Limb (tissue), 2 donors: ENCODE measurements at regions not wholly inside any gene's neighbourhood (a gene's known extent, or its start where the extent isn't known, plus 50 kb on each side); places are given as distances from the start of the nearest gene placed in this dataset.
"Not testable (repeated sequence)": the region's sequence is repeated elsewhere in the genome, so short reads cannot be mapped to it uniquely, and the experiment has no call there.

Source experiments
- DNase-seq, 2 donors: peaks; one replicate each; pipeline ENCODE4 v3.0.0-alpha.2; 2016; ENCODE audit errors: extremely low spot score in 2 of 2

- no peak for DNase-seq
Measured at GRCh38 chr16:61432421-61432820, 603.8 kb downstream of the CDH8 start.

GRCh38 chr16:61421111-61421510 is 615.1 kb downstream of the CDH8 start:
- no peak for DNase-seq

GRCh38 chr16:61419791-61420190 is 616.4 kb downstream of the CDH8 start:
- DNase-seq: no peak

- DNase-seq: not testable (repeated sequence)
Measured at GRCh38 chr16:61418802-61419201, 617.4 kb downstream of the CDH8 start.

GRCh38 chr16:61415126-61415525 is 621.1 kb downstream of the CDH8 start:
- no peak for DNase-seq

- no peak for DNase-seq
Measured at GRCh38 chr16:61413021-61413420, 623.2 kb downstream of the CDH8 start.

- DNase-seq: no peak
Measured at GRCh38 chr16:61412562-61412961, 623.7 kb downstream of the CDH8 start.

GRCh38 chr16:61409604-61410003 is 626.6 kb downstream of the CDH8 start:
- no peak for DNase-seq

GRCh38 chr16:61403386-61403785 is 632.9 kb downstream of the CDH8 start:
- no peak for DNase-seq

- DNase-seq: no peak
Measured at GRCh38 chr16:61391896-61392295, 644.3 kb downstream of the CDH8 start.

- no peak for DNase-seq
Measured at GRCh38 chr16:61390965-61391637, 645.1 kb downstream of the CDH8 start.

- no peak for DNase-seq
Measured at GRCh38 chr16:61385392-61386071, 650.7 kb downstream of the CDH8 start.

GRCh38 chr16:61382435-61382834 is 653.8 kb downstream of the CDH8 start:
- no peak for DNase-seq

- DNase-seq: no peak
Measured at GRCh38 chr16:61379311-61379710, 656.9 kb downstream of the CDH8 start.

- no peak for DNase-seq
Measured at GRCh38 chr16:61374071-61374470, 662.2 kb downstream of the CDH8 start.

GRCh38 chr16:61371881-61372280 is 664.4 kb downstream of the CDH8 start:
- DNase-seq: no peak

- no peak for DNase-seq
Measured at GRCh38 chr16:61371388-61371787, 664.9 kb downstream of the CDH8 start.

- no peak for DNase-seq
Measured at GRCh38 chr16:61370564-61370963, 665.7 kb downstream of the CDH8 start.

- no peak for DNase-seq
Measured at GRCh38 chr16:61366006-61366405, 670.2 kb downstream of the CDH8 start.

- DNase-seq: no peak
Measured at GRCh38 chr16:61364990-61365389, 671.2 kb downstream of the CDH8 start.

- no peak for DNase-seq
Measured at GRCh38 chr16:61362585-61362984, 673.7 kb downstream of the CDH8 start.

GRCh38 chr16:61344791-61345190 is 691.4 kb downstream of the CDH8 start:
- no peak for DNase-seq

GRCh38 chr16:61332461-61332860 is 703.8 kb downstream of the CDH8 start:
- DNase-seq: no peak
